DND-41 (cell line): ENCODE measurements at regions not wholly inside any gene's neighbourhood (a gene's known extent, or its start where the extent isn't known, plus 50 kb on each side); places are given as distances from the start of the nearest gene placed in this dataset.

Experiments used
- CTCF ChIP-seq: IDR thresholded peaks from 2 replicates; pipeline ENCODE4 v1.5.1; 2012; ENCODE audit warnings: borderline replicate concordance, low read length, moderate library complexity, mild to moderate bottlenecking; ENCODE audit not compliant: poor library complexity, severe bottlenecking; ENCODE audit errors: extremely low read depth
- EZH2 ChIP-seq: IDR thresholded peaks from 3 replicates; pipeline ENCODE4 v1.6.1; 2012; ENCODE audit warnings: borderline replicate concordance, low read depth, mild to moderate bottlenecking, moderate library complexity, low read length, inconsistent platforms; ENCODE audit not compliant: severe bottlenecking

DNA sequence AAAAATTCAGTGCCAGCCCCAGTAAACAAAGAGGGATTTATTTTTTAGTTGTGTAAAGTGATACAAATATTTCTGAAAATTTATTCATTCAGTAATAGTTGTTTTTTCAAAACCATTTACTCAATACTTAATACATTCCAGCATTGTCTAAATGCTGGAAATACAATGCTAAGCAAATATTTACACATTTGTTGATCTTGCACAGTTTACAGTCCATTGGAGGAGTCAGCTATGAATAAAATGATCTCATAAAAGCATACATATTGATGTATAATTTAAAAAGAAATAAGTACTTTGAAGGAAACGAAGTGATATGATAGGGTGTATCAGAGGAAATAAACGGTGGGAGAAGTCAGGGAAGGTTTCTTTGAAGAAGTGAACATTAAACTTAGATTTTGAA, 1942.1 kb upstream of the ADGRL3 start:
- TF ChIP-seq EZH2 (no peak), CTCF (no peak)
